Stomach (tissue), 4 donors: ENCODE measurements at regions not wholly inside any gene's neighbourhood (a gene's known extent, or its start where the extent isn't known, plus 50 kb on each side); places are given as distances from the start of the nearest gene placed in this dataset.

Experiments used
- CTCF ChIP-seq, 7 experiments: fragments of 450-650 bp in 4 of 7; fragments of 200-600 bp in 3 of 7; sonication (generic) in 3 of 7; IDR thresholded peaks; one replicate each; pipeline ENCODE4 v1.5.1; 2016 to 2019; ENCODE audit warnings: antibody characterized with exemption in 7 of 7, control low read depth in 2 of 7, mild to moderate bottlenecking in 1 of 7
- EP300 ChIP-seq: sonication (generic); formaldehyde crosslinking; IDR thresholded peaks from one replicate; pipeline ENCODE4 v1.6.1; 2017; ENCODE audit warnings: antibody characterized with exemption
- POLR2A ChIP-seq, 4 donors: fragments of 450-650 bp; IDR thresholded peaks; one replicate each; pipeline ENCODE4 v1.6.1; 2016; ENCODE audit warnings: antibody characterized with exemption in 4 of 4, control low read depth in 2 of 4, mild to moderate bottlenecking in 1 of 4, moderate library complexity in 1 of 4

GRCh38 chr14:56964895-56965294, 154.6 kb upstream of the OTX2 start:
- TF ChIP-seq EP300 = no peak
- no peak for TF ChIP-seq CTCF (IDR thresholded peaks at IDR 0.05)
- TF ChIP-seq POLR2A (IDR thresholded peaks at IDR 0.05) = no peak
